ENCODE measurements at regions not wholly inside any gene's neighbourhood (a gene's known extent, or its start where the extent isn't known, plus 50 kb on each side); places are given as distances from the start of the nearest gene placed in this dataset.
"Not testable (repeated sequence)": the region's sequence is repeated elsewhere in the genome, so short reads cannot be mapped to it uniquely, and the experiment has no call there.

- H3K27me3 ChIP-seq (ENCODE audit: control insufficient read depth in 2 of 2, insufficient read depth in 2 of 2, low read length in 2 of 2); DNase-seq (ENCODE audit: low read depth, low spot score); dilution Hi-C loops (cut with MboI; ENCODE audit: extremely low pct_ligation_motif_present, low sequenced_read_pairs); H3K9me1 ChIP-seq (replicated peaks; ENCODE audit: control insufficient read depth, extremely low read depth, insufficient read depth, low read length); H3K4me2 ChIP-seq (ENCODE audit: insufficient read depth, low read length); H3K79me2 ChIP-seq (ENCODE audit: control insufficient read depth, insufficient read depth, low read length); H3K4me1 ChIP-seq (ENCODE audit: control insufficient read depth, extremely low read depth, insufficient read depth, low read length); H4K20me1 ChIP-seq (replicated peaks; ENCODE audit: control insufficient read depth, extremely low read depth, insufficient read depth, low read length); H3K9me3 ChIP-seq (replicated peaks; ENCODE audit: control insufficient read depth, insufficient read depth, low read length); H2AFZ ChIP-seq (ENCODE audit: low read depth, low read length); FAIRE-seq; BruUV-seq (replicated peaks); intact Hi-C loops (cut with micrococcal nuclease); H3K27ac ChIP-seq (ENCODE audit: insufficient read depth, low read depth, low read length); CTCF ChIA-PET; POLR2A ChIA-PET; H3K36me3 ChIP-seq (ENCODE audit: control insufficient read depth in 2 of 2, extremely low read depth in 1 of 2, insufficient read depth in 2 of 2, low read length in 2 of 2); H3K9ac ChIP-seq (replicated peaks; ENCODE audit: extremely low read depth, insufficient read depth, low read length); H3K4me3 ChIP-seq (replicated peaks in 1 of 3; ENCODE audit: insufficient read depth in 1 of 3, low read depth in 1 of 3, low read length in 3 of 3): not testable (repeated sequence)
These were observed 219.6 kb downstream of the RAB11FIP4 start for GRCh38 chr17:31611053-31611452.

DNA sequence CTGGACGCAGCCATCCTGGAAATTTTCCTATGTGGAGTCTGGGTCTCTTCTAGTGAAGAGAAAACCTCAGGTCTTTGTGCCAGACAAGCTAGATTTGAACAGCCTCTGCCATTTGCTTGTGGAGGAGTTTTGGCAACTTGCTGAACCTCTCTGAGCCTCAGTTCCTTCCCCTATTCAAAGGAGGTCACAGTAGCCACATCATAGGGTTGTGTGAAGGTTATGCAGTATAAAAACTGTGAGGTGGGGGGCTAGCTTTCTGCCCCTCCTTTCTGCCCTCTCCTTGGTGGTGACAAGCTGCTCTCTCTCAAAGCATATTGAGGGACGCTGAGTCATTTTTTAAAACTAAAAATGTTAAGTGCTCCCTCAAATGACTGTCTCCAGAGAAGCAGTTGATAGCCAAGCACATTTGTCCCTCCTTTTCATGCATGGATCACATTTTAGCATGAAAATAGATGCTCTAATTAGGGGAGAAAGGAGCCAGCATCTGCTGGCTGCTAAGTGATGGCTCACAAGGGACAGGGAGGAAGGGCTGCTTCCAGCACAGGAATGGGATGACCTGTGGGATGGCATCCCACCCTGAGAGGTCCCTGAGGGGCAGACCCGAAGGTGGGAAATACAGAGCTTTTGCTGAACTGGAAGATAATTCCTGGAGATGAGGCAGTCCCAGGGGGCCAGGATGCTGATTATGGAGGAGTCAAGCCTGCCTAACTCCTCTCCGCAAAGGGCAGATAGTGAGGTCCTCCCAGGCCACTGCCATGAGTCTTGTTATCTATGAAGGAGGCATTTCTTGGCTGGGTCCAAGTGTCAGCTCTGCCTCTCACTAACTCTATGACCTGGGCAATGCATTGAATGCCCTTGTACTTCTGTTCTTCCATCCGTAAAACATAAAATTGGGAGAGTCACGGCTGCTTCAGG lies 218.8 kb downstream of the RAB11FIP4 start:
- Histone ChIP-seq H3K4me2 (ENCODE audit: insufficient read depth, low read length) (no peak overlapping the region), H2AFZ (ENCODE audit: low read depth, low read length) (no peak overlapping the region), H3K9ac (replicated peaks; ENCODE audit: extremely low read depth, insufficient read depth, low read length) (no peak overlapping the region), H3K27me3 (ENCODE audit: control insufficient read depth in 2 of 2, insufficient read depth in 2 of 2, low read length in 2 of 2) (no peaks in the 10 kb centered on the region), H3K4me3 (replicated peaks in 1 of 3; ENCODE audit: insufficient read depth in 1 of 3, low read depth in 1 of 3, low read length in 3 of 3) (no peak overlapping the region), H3K4me1 (ENCODE audit: control insufficient read depth, extremely low read depth, insufficient read depth, low read length) (no peaks in the 10 kb centered on the region), H3K9me1 (replicated peaks; ENCODE audit: control insufficient read depth, extremely low read depth, insufficient read depth, low read length) (no peaks in the 10 kb centered on the region), H3K27ac (ENCODE audit: insufficient read depth, low read depth, low read length) (no peak overlapping the region), H3K79me2 (ENCODE audit: control insufficient read depth, insufficient read depth, low read length) (no peaks in the 10 kb centered on the region), H3K36me3 (ENCODE audit: control insufficient read depth in 2 of 2, extremely low read depth in 1 of 2, insufficient read depth in 2 of 2, low read length in 2 of 2) (no peaks in the 10 kb centered on the region), H4K20me1 (replicated peaks; ENCODE audit: control insufficient read depth, extremely low read depth, insufficient read depth, low read length) (no peaks in the 10 kb centered on the region), H3K9me3 (replicated peaks; ENCODE audit: control insufficient read depth, insufficient read depth, low read length) (no peaks in the 10 kb centered on the region)
- DNase-seq (ENCODE audit: low read depth, low spot score) (no peak), FAIRE-seq (no peak)
- no TSS peak for BruUV-seq (replicated peaks)
- POLR2A ChIA-PET = no interaction called here
- CTCF ChIA-PET = interaction anchor here (1.1 kb wide), 1 partner anchor 11 kb away, joined by 3 read pairs; no protein-coding TSS in a partner anchor
- intact Hi-C loops (cut with micrococcal nuclease) = no loop called here
- dilution Hi-C loops (cut with MboI; ENCODE audit: extremely low pct_ligation_motif_present, low sequenced_read_pairs) = no loop called here
- TF ChIP-seq, protein P1, sequence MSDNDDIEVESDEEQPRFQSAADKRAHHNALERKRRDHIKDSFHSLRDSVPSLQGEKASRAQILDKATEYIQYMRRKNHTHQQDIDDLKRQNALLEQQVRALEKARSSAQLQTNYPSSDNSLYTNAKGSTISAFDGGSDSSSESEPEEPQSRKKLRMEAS (IDR thresholded peaks at IDR 0.05; ENCODE audit: insufficient read depth, insufficient read length) = no peak
- no peak for TF ChIP-seq POLR2AphosphoS5 (IDR thresholded peaks at IDR 0.05; ENCODE audit: insufficient read depth, low read depth, low read length)
- TF ChIP-seq EZH2 (IDR thresholded peaks at IDR 0.05; ENCODE audit: borderline replicate concordance, low read depth, low read length, severe bottlenecking) = no peak
- TF ChIP-seq FOS (IDR thresholded peaks at IDR 0.05; ENCODE audit: borderline replicate concordance, insufficient read depth, low read length) = no peak
- no peak for TF ChIP-seq GATA2 (IDR thresholded peaks at IDR 0.05; ENCODE audit: insufficient read depth, insufficient read length, low read depth, low read length)
- TF ChIP-seq POLR2A (IDR thresholded peaks at IDR 0.05; ENCODE audit: low read depth, low read length) = no peak
- TF ChIP-seq JUN (IDR thresholded peaks at IDR 0.05; ENCODE audit: borderline replicate concordance, insufficient read depth, insufficient read length, low read depth) = no peak
- TF ChIP-seq, protein P2, sequence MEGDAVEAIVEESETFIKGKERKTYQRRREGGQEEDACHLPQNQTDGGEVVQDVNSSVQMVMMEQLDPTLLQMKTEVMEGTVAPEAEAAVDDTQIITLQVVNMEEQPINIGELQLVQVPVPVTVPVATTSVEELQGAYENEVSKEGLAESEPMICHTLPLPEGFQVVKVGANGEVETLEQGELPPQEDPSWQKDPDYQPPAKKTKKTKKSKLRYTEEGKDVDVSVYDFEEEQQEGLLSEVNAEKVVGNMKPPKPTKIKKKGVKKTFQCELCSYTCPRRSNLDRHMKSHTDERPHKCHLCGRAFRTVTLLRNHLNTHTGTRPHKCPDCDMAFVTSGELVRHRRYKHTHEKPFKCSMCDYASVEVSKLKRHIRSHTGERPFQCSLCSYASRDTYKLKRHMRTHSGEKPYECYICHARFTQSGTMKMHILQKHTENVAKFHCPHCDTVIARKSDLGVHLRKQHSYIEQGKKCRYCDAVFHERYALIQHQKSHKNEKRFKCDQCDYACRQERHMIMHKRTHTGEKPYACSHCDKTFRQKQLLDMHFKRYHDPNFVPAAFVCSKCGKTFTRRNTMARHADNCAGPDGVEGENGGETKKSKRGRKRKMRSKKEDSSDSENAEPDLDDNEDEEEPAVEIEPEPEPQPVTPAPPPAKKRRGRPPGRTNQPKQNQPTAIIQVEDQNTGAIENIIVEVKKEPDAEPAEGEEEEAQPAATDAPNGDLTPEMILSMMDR (IDR thresholded peaks at IDR 0.05; ENCODE audit: extremely low read depth in 1 of 2, insufficient read depth in 1 of 2, low read depth in 1 of 2, low read length in 2 of 2) = no peak
- no peak for TF ChIP-seq MYC (IDR thresholded peaks at IDR 0.05; ENCODE audit: low read depth, low read length)
